HG02571 (cell line): ENCODE measurements at regions not wholly inside any gene's neighbourhood (a gene's known extent, or its start where the extent isn't known, plus 50 kb on each side); places are given as distances from the start of the nearest gene placed in this dataset.

Experiments
- ATAC-seq: cut with Tn5 transposase; IDR thresholded peaks from one replicate; pipeline ENCODE4 v1.9.1; 2021; ENCODE audit warnings: mild to moderate bottlenecking, moderate library complexity; ENCODE audit not compliant: unreplicated experiment

DNA sequence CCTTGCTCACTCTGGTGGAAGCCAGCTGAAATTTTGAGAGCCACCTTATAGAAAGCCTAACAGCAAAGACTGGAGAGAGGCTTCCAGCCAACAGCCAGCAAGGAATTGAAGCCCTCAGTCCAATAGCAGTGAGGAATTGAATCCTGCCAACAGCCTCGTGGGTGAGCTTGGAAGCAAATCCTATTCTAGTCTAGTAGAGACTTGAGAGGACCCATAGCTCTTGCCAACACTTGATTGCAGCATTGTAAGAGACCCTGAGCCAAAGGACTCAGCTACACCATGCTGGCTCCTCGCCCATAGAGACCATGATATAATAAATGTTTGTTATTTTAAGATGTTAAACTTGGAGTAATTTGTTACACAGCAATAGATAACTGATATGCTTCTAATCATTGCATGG is 403.0 kb upstream of the TNP1 start:
- no peak for ATAC-seq

- ATAC-seq = no peak
Observed at GRCh38 chr2:217261452-217261851, 401.6 kb upstream of the TNP1 start.

GRCh38 chr2:217260441-217261115 is 400.7 kb upstream of the TNP1 start:
- ATAC-seq = no peak

DNA sequence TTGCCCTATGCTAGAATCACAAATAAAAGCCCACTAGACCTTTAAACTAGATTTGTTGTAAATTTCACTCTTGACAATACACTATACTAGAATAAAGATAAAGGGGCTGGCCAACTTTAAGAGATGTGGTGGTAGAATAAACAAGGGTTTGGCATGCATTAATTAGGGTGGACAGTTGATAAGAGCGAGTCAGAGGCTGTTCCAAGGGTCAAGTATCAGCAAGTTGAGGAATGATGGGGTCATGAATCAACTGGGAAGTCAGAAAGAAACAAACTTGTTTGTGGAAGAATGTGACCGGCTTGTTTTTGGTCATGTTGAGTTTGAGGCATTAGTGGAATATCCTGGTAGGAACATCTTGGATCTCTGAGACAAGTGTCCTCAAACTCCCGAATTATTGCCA is 398.3 kb upstream of the TNP1 start:
- ATAC-seq = no peak

GRCh38 chr2:217256251-217256650 is 396.4 kb upstream of the TNP1 start:
- no peak for ATAC-seq

DNA sequence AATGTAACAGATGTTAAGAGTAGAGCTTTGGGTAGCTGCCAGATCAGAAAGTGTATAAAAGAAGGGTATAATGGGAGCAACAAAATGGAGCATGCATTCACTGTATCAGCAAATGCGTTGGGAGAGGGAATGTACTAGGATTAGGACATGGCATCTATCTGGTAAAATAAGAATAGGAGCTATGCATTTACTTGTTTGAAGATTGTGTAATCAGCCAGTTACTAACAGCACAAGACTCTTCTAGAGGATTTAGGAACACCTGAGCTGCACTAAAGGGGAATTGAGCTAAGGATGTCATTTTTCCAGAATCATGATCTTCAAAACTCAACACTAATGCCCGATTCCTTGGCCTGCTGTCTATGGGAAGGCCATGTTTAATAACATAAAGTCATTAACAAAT is 394.2 kb upstream of the TNP1 start:
- no peak for ATAC-seq

- no peak for ATAC-seq
Observed at GRCh38 chr2:217252181-217252580, 392.3 kb upstream of the TNP1 start.

DNA sequence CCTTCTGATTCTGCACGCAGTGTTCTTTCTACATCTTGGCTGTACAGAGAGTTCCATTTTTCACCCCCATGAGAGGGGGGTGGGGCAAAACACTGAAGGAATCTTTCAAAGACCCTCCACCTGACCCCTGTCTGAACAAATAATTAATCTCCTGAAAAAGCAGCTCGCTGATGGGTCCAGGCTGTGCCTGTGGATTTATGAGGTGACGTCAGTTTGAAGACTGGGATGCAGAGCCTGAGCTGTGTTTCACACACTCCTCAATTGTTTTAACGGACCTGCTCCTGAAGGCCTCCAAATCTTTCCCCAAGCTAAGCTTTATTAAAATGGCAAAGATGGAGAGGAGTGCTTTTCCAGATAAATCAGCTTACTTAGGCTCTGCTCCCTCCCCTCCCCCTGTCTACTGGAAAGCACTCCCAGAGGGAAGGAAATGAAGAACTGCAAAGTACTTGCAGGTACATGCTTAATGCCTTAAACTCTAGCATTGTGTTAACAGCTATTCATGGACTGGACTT is 390.2 kb upstream of the TNP1 start:
- ATAC-seq = no peak

GRCh38 chr2:217249121-217250012 is 389.5 kb upstream of the TNP1 start:
- no peak for ATAC-seq

GRCh38 chr2:217248312-217248935 is 388.6 kb upstream of the TNP1 start:
- ATAC-seq = peak; percentile 84

DNA sequence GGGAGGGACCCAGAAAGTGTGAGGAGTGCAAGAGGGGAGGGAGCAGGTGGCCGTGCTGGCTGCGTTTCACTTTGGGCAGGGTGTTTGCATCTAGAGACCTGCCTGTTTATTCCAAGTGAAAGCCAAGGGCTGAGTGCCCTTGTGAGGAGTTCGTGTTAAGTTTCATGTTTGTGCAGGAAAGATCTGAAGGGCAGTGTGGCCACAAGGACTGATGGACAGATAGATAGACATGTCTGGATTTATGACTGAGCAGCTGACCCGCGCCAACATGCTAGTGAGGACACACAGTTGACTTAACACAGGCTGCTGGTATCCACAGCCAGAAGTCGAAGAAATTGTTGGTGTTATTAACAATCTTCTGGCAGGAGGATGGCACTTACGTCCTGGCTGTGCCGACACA is 387.6 kb upstream of the TNP1 start:
- no peak for ATAC-seq

DNA sequence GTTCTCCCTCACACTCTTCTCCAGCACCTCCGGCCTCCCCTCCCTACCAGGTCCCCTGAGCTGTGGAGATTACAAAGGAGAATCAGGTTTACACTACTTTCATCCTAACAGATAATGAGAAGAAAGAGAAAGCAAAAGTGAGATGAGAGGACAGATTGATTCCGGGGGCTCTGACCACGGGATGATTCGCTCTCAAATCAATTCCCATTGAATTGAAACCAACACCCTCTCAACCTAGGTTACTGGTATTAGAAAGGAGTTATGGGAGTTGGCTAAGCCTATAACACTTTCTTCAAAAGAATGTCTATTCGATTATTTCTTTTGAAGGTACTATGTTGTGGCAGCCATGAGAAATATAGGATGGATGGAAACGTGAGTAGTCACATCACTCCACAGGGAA is 386.2 kb upstream of the TNP1 start:
- ATAC-seq = no peak

GRCh38 chr2:217244815-217245214 is 385.0 kb upstream of the TNP1 start:
- ATAC-seq = no peak

DNA sequence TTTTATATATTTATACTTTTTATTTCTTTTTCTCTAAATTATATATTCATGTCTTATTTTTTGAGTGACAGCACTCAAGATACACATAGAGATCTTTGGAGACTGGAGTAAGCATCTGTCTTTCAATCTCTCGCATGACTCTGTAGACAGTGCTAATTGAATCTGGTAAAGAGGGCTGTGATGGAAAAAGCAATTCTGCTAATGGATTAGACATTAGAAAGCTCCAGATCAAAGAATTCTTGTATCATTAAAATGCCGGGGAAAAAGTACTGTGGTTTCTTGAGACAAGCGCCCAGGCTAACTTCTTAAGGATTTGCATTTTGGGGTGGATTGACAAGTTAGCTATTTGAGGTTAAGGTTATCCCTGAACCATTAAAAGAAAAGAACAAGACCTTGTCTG is 383.1 kb upstream of the TNP1 start:
- ATAC-seq = no peak

DNA sequence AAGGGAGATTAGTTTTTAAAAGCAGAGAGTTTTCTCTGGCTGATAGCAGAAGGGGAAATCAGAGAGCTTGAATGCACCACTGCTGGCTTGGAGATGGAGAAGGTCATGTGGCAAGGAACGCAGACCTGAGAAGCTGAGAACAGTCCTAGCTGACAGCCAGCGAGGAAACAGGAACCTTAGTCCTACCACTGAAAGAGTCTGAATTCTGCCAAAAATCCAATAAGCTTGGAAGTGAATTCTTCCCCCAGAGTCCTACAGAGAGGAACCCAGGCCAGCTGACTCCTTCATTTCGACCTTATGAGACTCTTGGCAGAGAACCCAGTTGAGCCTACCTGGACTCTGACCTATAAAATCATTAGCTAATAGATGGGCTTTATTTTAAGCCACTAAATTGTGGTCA is 371.9 kb upstream of the TNP1 start:
- no peak for ATAC-seq

DNA sequence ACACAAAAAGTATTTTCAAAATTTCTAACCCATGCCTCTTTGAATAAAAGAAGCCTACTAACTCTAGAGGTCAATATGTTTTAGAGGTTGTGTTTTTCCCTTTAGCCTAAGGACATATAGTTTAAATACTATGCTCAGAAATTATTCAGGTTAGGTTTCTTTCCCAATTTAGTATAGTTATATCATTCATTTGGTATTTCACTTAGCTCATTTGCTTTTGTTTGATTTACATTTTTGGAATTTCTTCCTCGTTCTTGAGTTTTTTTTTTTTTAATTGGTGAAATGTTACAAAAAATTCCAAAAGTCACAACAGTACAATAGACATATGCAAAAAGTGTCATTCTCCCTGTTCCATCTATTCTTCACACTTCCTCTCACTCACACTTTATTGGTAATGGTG is 371.3 kb upstream of the TNP1 start:
- no peak for ATAC-seq

GRCh38 chr2:217228732-217229131 is 368.9 kb upstream of the TNP1 start:
- ATAC-seq = no peak

DNA sequence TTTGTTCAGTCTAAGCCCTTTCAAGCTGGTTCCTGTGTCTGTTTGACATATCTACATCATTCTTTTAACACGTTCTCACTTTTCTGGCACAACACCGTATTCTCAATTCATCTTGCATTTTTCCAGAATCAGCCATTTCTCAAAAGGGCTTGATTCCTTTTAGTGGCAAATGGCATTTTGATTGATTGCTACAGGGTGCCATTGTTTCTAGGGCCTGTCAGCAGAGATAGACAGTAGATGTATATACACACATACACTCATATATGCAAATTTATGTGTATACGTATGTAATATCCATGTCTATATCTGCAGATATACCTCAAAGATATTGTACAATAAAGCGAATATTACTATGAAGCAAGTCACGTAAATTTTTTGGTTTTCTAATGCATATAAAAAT is 367.9 kb upstream of the TNP1 start:
- no peak for ATAC-seq

- ATAC-seq = no peak
Observed at GRCh38 chr2:217225596-217225995, 365.7 kb upstream of the TNP1 start.

DNA sequence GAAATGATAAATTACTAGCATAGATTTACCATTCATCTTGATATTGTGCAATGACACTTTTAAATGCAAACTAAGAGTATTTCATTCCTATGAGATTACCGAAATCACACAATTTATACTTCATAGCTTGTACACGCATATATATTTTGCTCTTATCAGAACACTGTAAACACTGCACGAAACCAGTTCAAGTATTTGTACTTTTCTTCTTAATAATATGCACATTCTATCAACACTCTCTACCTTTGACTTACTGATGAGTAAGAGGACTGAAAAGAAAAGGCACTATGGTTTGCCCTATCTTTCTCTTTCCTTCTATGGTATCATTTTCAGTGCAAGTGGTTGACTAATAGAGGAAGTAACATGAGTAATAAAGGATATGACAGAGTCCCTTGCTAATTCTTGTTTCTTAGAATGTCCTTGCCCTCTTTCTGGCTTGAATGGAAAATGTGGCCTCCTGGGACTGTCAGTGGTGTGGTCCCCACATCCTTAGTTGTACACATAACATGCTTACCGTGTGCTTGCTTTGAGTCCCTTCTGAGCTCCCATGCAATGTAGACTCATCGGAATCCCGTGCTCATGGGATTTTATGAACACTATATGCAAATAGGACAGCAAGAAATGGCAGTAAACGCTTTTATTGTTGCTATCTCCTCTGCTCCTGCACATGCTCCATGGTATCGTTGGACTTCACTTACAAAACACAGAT is 363.5 kb upstream of the TNP1 start:
- peak; percentile 82 for ATAC-seq

GRCh38 chr2:217222309-217222910 is 362.5 kb upstream of the TNP1 start:
- no peak for ATAC-seq
